Neural progenitor cell (in vitro differentiated cells): ENCODE measurements at regions not wholly inside any gene's neighbourhood (a gene's known extent, or its start where the extent isn't known, plus 50 kb on each side); places are given as distances from the start of the nearest gene placed in this dataset.
A peak's percentile ranks its signal among the peaks of the same experiment; 100 is the strongest.

ENCODE experiments used
- DNase-seq: peaks from one replicate; pipeline ENCODE4 v3.0.0-alpha.2; 2016; ENCODE audit warnings: low spot score
- H2AFZ ChIP-seq: fragments of 200-600 bp; sonication (generic); replicated peaks from 2 replicates; pipeline ENCODE4 v1.6.1; 2016; ENCODE audit warnings: antibody characterized with exemption
- H3F3A ChIP-seq: fragments of 200-600 bp; sonication (generic); 2 replicates; pipeline ENCODE4 v1.6.1; 2016; ENCODE audit warnings: antibody characterized with exemption, low read depth
- H3K27ac ChIP-seq: fragments of 200-600 bp; sonication (generic); 2 replicates; pipeline ENCODE4 v1.5.1; 2016; ENCODE audit warnings: mild to moderate bottlenecking
- H3K27me3 ChIP-seq: fragments of 200-600 bp; sonication (generic); 2 replicates; pipeline ENCODE4 v1.6.1; 2016; ENCODE audit warnings: mild to moderate bottlenecking, moderate library complexity
- H3K36me3 ChIP-seq: fragments of 200-600 bp; sonication (generic); 2 replicates; pipeline ENCODE4 v1.5.1; 2016
- H3K4me1 ChIP-seq: fragments of 200-600 bp; sonication (generic); 2 replicates; pipeline ENCODE4 v1.6.1; 2016; ENCODE audit warnings: mixed run types
- H3K4me2 ChIP-seq: fragments of 200-600 bp; sonication (generic); 2 replicates; pipeline ENCODE4 v1.6.1; 2016
- H3K4me3 ChIP-seq: fragments of 200-600 bp; sonication (generic); 2 replicates; pipeline ENCODE4 v1.5.1; 2016
- H3K79me2 ChIP-seq: fragments of 200-600 bp; sonication (generic); 2 replicates; pipeline ENCODE4 v1.6.1; 2016; ENCODE audit warnings: low read depth
- H3K9ac ChIP-seq: fragments of 200-600 bp; sonication (generic); 2 replicates; pipeline ENCODE4 v1.6.1; 2016
- H3K9me3 ChIP-seq: fragments of 200-600 bp; sonication (generic); 2 replicates; pipeline ENCODE4 v1.5.1; 2016; ENCODE audit warnings: low read depth
- H4K20me1 ChIP-seq: fragments of 200-600 bp; sonication (generic); 2 replicates; pipeline ENCODE4 v1.6.1; 2016; ENCODE audit warnings: low read depth
- H3K27ac Mint-ChIP-seq: 3 replicates; pipeline ENCODE4 v1.8.0; 2021; ENCODE audit warnings: mixed read lengths
- H3K27me3 Mint-ChIP-seq: 2 replicates; pipeline ENCODE4 v1.8.0; 2022; ENCODE audit warnings: low read depth, mild to moderate bottlenecking, inconsistent platforms, moderate library complexity, mixed read lengths; ENCODE audit not compliant: insufficient read depth
- H3K36me3 Mint-ChIP-seq: 3 replicates; pipeline ENCODE4 v1.8.0; 2021; ENCODE audit warnings: mixed read lengths
- H3K4me1 Mint-ChIP-seq: 3 replicates; pipeline ENCODE4 v1.8.0; 2021; ENCODE audit warnings: mixed read lengths
- H3K4me3 Mint-ChIP-seq: 3 replicates; pipeline ENCODE4 v1.8.0; 2021; ENCODE audit warnings: mild to moderate bottlenecking, moderate library complexity, mixed read lengths
- H3K9me3 Mint-ChIP-seq: 3 replicates; pipeline ENCODE4 v1.8.0; 2020; ENCODE audit warnings: mixed read lengths
- CTCF ChIP-seq: fragments of 200-600 bp; sonication (generic); IDR thresholded peaks from 2 replicates; pipeline ENCODE4 v1.5.1; 2017; ENCODE audit warnings: antibody characterized with exemption, mild to moderate bottlenecking
- EZH2 ChIP-seq: fragments of 200-600 bp; sonication (generic); IDR thresholded peaks from 2 replicates; pipeline ENCODE4 v1.6.1; 2017; ENCODE audit warnings: antibody characterized with exemption, mild to moderate bottlenecking, moderate library complexity
- EZH2phosphoT487 ChIP-seq: fragments of 200-600 bp; sonication (generic); IDR thresholded peaks from 2 replicates; pipeline ENCODE4 v1.6.1; 2017; ENCODE audit warnings: antibody characterized with exemption

GRCh38 chr7:55733241-55734140, 129.1 kb downstream of the SEPTIN14 start:
- Histone ChIP-seq H3K27me3 (no peaks in the 10 kb centered on the region), H3K4me3 (no peak overlapping the region), H3K79me2 (no peaks in the 10 kb centered on the region), H3K4me2 (no peak overlapping the region), H3K9me3 (no peaks in the 10 kb centered on the region), H3K36me3 (no peaks in the 10 kb centered on the region), H3K27ac (no peak overlapping the region), H3F3A (no peaks in the 10 kb centered on the region), H3K9ac (no peak overlapping the region), H3K4me1 (no peaks in the 10 kb centered on the region), H4K20me1 (no peaks in the 10 kb centered on the region), H2AFZ (no peak overlapping the region)
- Mint-ChIP-seq H3K36me3 (no peaks in the 10 kb centered on the region), H3K4me3 (no peak overlapping the region), H3K27me3 (no peaks in the 10 kb centered on the region), H3K27ac (no peak overlapping the region), H3K4me1 (no peaks in the 10 kb centered on the region), H3K9me3 (peaks cover 7% of the 10 kb centered on the region)
- TF ChIP-seq CTCF (no peak), EZH2 (no peak), EZH2phosphoT487 (no peak)
- peak; percentile 3 for DNase-seq

- peaks cover 3% of the 10 kb centered on the region for H3K27me3 Mint-ChIP-seq
- Histone ChIP-seq H2AFZ (no peak overlapping the region), H3K4me2 (no peak overlapping the region), H3K79me2 (no peaks in the 10 kb centered on the region), H3K27me3 (no peaks in the 10 kb centered on the region), H3K4me3 (no peak overlapping the region), H3K9me3 (no peaks in the 10 kb centered on the region), H3F3A (no peaks in the 10 kb centered on the region), H4K20me1 (no peaks in the 10 kb centered on the region), H3K36me3 (no peaks in the 10 kb centered on the region), H3K4me1 (no peaks in the 10 kb centered on the region), H3K9ac (no peak overlapping the region), H3K27ac (no peak overlapping the region)
- no peak for DNase-seq
- H3K36me3 Mint-ChIP-seq, result no peaks in the 10 kb centered on the region
- no peaks in the 10 kb centered on the region for H3K4me1 Mint-ChIP-seq
- H3K9me3 Mint-ChIP-seq, result peaks cover 7% of the 10 kb centered on the region
- no peak overlapping the region for H3K4me3 Mint-ChIP-seq
- no peak overlapping the region for H3K27ac Mint-ChIP-seq
- no peak for TF ChIP-seq EZH2phosphoT487
- TF ChIP-seq EZH2, result no peak
- TF ChIP-seq CTCF, result no peak
Observed at GRCh38 chr7:55731931-55732330, 130.6 kb downstream of the SEPTIN14 start.

- H3K27me3 ChIP-seq, result no peaks in the 10 kb centered on the region
- no peak overlapping the region for H3K4me3 ChIP-seq
- no peak for DNase-seq
- no peak overlapping the region for H2AFZ ChIP-seq
- no peaks in the 10 kb centered on the region for H3K36me3 ChIP-seq
- H3K27ac ChIP-seq, result no peak overlapping the region
- Mint-ChIP-seq H3K27ac (no peak overlapping the region), H3K9me3 (peaks cover 7% of the 10 kb centered on the region), H3K4me1 (no peaks in the 10 kb centered on the region), H3K4me3 (no peak overlapping the region), H3K36me3 (no peaks in the 10 kb centered on the region), H3K27me3 (peaks cover 3% of the 10 kb centered on the region)
- TF ChIP-seq EZH2phosphoT487 (no peak), CTCF (no peak), EZH2 (no peak)
- no peaks in the 10 kb centered on the region for H4K20me1 ChIP-seq
- H3K9me3 ChIP-seq, result no peaks in the 10 kb centered on the region
- no peak overlapping the region for H3K9ac ChIP-seq
- no peaks in the 10 kb centered on the region for H3K79me2 ChIP-seq
- H3F3A ChIP-seq, result no peaks in the 10 kb centered on the region
- H3K4me1 ChIP-seq, result no peaks in the 10 kb centered on the region
- H3K4me2 ChIP-seq, result no peak overlapping the region
Observed at GRCh38 chr7:55730197-55730596, 132.4 kb downstream of the SEPTIN14 start.
